Erythroblast (primary cell): ENCODE measurements at regions not wholly inside any gene's neighbourhood (a gene's known extent, or its start where the extent isn't known, plus 50 kb on each side); places are given as distances from the start of the nearest gene placed in this dataset.

Source experiments
- GATA1 ChIP-seq: IDR thresholded peaks from 2 replicates; pipeline ENCODE4 v1.6.1; 2011; ENCODE audit warnings: low read depth, mild to moderate bottlenecking, control low read depth, low read length, moderate library complexity
- POLR2A ChIP-seq: IDR thresholded peaks from 2 replicates; pipeline ENCODE4 v1.6.1; 2011; ENCODE audit warnings: mild to moderate bottlenecking, low read length

DNA sequence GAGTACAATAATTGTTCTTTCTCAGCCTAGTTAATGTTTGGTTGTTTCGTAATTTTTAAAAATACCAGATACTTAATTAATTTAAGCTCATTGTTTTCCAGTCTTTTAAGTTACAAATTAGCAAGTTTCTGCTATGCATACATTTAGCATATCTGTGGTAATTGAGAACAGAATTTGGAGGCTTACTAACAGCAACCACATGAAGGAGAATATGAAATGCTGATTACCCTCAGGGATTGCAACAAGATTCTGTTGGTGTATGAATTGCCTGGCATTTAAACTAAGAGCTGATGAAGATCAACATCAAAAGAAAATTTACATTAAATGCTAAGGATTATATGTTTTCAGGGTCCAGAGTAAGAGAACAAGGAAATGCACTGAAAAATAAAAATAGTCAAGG, 580.0 kb upstream of the INTU start:
- TF ChIP-seq POLR2A (no peak), GATA1 (no peak)
